C1 segment of cervical spinal cord (tissue), 14 donors: ENCODE measurements at regions not wholly inside any gene's neighbourhood (a gene's known extent, or its start where the extent isn't known, plus 50 kb on each side); places are given as distances from the start of the nearest gene placed in this dataset.

Source experiments
- DNase-seq, 14 donors: peaks; one replicate each; lab custom pipeline; 2025; lab: John Stamatoyannopoulos, UW

DNA sequence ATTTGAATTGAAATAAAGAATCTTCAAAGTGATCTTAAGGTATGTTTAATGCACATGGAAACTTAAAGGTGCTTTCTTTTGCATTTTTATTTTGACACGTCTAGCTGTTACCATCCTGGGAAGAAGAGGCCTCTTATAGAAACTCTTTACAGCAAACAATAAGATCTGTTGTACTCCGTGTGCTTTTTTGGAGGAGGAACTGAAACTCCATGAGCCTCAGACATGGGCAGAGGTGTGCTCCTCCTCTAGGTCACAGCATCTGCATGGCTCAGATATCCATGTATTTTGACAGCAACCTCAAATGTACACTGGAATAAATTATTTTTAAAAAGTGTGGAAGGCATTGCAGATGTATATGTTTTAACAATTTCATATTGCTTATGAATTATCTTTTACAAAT, 783.3 kb upstream of the SALL3 start:
- no peak for DNase-seq

DNA sequence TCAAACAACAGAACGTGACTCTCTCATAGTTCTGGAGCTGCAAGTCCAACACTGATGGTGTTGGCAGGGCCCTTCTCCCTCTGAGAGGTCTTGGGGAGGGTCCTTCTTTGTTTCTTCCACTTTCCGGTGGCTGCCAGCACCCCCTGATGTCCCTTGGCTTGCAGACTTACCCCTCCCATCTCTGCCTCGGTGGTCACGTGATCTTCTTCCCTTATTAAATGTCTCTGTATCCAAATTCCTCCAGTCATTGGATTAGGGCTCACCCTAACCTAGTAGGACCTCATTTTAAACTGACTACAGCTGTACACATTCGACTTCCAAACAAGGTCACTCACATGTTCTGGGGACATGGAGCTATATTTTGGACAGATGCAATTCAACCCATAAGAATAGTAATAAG, 780.6 kb upstream of the SALL3 start:
- no peak for DNase-seq

GRCh38 chr18:78199611-78200010, 780.0 kb upstream of the SALL3 start:
- no peak for DNase-seq

GRCh38 chr18:78207942-78208341, 771.7 kb upstream of the SALL3 start:
- no peak for DNase-seq

DNA sequence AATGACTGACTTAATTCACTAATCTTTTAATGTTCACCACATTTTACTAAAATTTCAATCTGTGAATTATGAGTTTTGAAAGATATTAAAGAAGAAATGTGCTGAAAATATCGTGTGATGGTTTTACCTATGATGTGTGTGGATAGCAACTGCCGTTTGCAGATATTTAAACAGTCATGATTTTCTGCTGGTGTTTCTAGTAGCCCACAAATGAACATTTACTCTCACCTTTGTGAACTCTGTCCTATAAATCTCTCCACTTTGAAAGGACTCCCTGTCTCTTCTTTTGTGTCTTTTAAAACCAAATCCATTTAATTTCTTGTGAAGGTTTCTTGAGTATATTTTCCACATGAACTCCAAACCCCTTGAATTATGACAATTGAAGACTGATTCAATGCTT, 771.2 kb upstream of the SALL3 start:
- DNase-seq: no peak

DNA sequence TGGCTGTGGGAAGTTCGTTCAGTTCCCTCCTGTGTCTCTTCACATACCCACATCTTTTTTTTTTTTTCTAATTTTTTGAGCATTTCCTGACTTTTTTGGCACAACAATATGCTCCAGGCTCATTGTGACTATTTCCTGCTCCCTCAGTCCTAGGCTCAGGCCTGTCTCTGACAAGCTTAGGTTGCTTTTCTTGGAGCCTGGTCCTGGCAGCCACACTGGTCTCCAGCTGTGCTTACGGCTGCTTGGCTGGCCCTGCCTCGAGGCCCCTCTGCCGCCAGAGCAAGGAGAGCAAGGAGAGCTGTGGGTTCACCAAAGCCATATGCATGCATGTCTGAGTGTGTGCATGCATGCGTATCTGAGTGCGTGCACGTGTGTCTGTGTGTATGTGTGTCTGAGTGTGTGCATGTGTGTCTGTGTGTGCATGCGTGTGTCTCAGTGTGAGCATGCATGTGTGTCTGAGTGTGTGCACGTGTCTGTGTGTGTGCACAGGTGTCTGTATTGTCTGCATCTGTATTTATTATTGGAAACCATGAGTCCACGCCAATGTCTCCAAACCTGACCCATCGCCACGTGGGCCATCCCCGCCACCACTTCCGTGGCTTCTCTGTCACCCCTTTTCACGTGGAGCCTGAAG, 766.1 kb upstream of the SALL3 start:
- DNase-seq: no peak

GRCh38 chr18:78221496-78221895, 758.1 kb upstream of the SALL3 start:
- no peak for DNase-seq

GRCh38 chr18:78228974-78229373, 750.6 kb upstream of the SALL3 start:
- no peak for DNase-seq

DNA sequence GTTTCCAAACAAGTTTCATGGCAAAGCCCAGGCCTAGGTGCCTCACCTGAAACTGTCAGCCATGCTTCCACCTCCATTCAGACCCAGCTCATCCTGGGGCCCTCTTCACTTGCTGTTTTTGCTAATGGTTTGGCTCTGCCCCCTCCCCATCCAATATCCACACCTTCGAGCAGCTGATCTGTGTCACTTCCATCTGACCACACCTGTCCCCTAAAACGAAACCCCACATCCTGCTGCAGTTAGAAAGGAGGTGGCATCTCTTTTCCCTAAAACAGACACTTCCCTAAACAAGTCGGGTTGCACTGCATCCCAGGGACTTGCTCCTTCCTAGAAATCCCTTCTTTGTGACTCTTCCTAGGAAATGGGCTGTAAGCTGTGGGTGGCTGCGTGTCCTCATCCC, 748.7 kb upstream of the SALL3 start:
- no peak for DNase-seq

- no peak for DNase-seq
These were observed 747.4 kb upstream of the SALL3 start for GRCh38 chr18:78232196-78232595.

GRCh38 chr18:78237864-78238263, 741.8 kb upstream of the SALL3 start:
- no peak for DNase-seq

- no peak for DNase-seq
These were observed 741.1 kb upstream of the SALL3 start for GRCh38 chr18:78238404-78239089.

- DNase-seq: no peak
These were observed 740.5 kb upstream of the SALL3 start for GRCh38 chr18:78239090-78239457.

DNA sequence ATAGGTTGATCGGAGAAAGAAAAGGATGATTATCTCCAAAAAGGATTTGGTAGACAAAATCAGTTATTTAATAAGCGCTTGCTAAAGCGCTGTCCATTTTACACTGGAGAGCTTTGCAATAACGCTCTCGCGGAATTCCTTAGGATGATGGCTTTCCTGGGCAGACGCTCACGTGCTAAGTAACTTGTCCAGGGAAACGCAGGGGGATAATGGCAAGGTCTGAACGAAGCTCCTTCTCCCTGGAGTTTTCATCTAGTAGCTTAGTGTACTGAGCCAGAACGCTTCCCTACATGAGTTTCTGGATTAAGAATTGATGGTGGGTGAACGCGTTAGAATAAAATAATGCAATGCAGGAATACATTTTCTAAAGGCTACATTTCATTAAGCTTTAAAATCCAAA, 739.5 kb upstream of the SALL3 start:
- DNase-seq: no peak

GRCh38 chr18:78240627-78241252, 738.9 kb upstream of the SALL3 start:
- DNase-seq: no peak

DNA sequence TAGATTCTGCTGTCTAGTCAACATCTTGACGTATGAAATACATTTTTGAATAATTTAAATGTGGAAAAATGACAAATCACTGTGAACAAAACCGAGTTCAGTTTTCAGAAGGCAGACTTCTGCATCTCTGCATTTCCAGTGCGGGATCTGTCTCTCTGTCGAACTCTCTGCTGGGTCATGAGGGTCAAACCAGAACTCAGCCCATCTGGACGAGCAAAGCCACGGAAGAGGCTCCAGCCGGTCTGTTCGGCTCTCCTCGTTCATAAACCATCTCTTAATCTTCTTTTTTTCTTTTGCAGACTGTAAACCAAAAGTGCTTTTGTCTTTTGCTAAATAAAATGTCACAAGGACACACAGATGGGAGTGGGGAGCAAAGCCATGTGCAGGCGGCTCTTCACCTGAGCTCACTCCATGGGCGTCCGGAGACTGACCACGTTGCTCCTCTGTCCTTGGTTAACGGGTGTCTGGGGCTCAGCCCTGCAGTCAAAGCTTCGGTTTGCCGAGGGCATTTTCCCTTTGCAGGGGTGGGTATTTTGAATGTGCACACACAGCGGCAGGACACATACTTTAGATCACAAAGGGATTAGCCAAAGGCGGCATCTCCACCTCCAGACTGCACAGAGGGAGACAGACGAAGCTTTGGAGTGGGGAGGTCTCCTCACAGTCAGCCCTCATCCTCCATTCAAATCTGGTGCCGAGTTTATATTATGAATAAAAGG, 737.9 kb upstream of the SALL3 start:
- no peak for DNase-seq

GRCh38 chr18:78242254-78242643, 737.4 kb upstream of the SALL3 start:
- no peak for DNase-seq

DNA sequence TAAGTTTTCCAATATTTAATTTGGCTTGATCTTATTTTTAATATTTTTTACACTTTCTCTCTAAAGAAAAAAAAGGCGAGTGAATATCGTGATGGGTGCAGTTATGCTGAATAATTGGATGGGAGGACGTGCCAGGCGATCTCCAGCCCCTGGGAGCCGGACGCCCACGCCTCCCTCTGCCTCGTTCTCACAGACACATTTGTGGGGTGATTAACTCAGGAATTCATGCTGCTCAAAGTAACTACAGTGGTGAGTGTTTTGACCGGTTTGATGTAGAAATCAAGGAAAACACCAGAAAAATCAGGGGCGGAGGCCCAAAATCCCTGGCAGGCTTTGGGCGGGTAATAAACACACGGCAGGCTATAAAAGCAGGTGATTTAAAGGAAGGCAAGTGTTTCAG, 736.8 kb upstream of the SALL3 start:
- no peak for DNase-seq

DNA sequence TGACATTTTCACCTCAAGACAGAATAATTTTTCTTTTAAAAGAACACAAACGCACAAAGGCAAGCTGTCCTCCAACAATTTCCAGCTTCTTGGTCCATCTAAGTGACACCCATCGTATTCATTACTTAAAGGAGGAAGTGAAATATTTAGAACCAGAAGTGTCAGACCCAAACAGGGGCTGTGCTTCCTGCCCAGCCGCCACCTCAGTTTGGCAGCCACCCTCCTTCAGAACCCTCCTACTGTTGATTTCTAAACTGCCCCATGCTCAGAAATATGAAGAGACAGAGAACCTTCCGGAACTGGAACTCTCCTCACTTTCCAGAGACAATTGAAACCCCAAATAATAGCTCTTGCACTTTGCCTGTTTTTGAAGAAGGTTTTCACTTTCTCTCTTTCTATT, 734.8 kb upstream of the SALL3 start:
- peak in 1 of 14 donors; percentile 13 for DNase-seq

DNA sequence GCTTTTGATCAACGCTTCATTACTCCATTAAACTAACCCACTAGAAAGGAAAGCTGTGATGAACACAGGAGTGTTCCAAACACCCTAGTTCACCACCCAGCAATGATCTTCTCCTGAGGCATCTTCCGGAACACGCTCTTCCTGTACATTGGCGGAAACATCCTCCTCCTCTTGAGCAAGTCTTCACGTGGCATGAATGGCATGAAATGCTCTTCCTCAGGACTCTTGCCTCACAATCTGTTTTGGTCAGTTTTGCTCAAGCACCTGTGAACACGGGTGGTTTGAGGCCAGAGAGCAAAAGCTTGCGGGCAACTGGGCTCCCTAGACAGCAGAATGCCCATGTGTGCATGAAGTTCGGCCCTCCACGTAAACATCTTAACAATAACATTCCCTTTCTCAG, 734.2 kb upstream of the SALL3 start:
- peak in 4 of 14 donors; percentile 22 to 54 (median 36) for DNase-seq

GRCh38 chr18:78246050-78246449, 733.6 kb upstream of the SALL3 start:
- DNase-seq: no peak

- no peak for DNase-seq
These were observed 733.0 kb upstream of the SALL3 start for GRCh38 chr18:78246588-78246987.
